MM.1S (cell line): ENCODE measurements at regions not wholly inside any gene's neighbourhood (a gene's known extent, or its start where the extent isn't known, plus 50 kb on each side); places are given as distances from the start of the nearest gene placed in this dataset.

ENCODE experiments used
- DNase-seq: peaks from one replicate; pipeline ENCODE4 v3.0.0-alpha.2; 2015
- H2AFZ ChIP-seq: fragments of 300-600 bp; sonication (generic); 2 replicates; pipeline ENCODE4 v1.6.0; 2016; ENCODE audit warnings: antibody characterized with exemption, low read length
- H3F3A ChIP-seq: fragments of 300-600 bp; sonication (generic); 2 replicates; pipeline ENCODE4 v1.6.1; 2016; ENCODE audit warnings: mild to moderate bottlenecking, antibody characterized with exemption, low read length, moderate library complexity, mixed read lengths; ENCODE audit not compliant: insufficient read depth
- H3K27ac ChIP-seq: fragments of 300-600 bp; sonication (generic); 2 replicates; pipeline ENCODE4 v1.5.1; 2016; ENCODE audit warnings: mild to moderate bottlenecking, low read length
- H3K27me3 ChIP-seq: fragments of 300-600 bp; sonication (generic); replicated peaks from 2 replicates; pipeline ENCODE4 v1.6.0; 2016; ENCODE audit warnings: low read length; ENCODE audit not compliant: insufficient read depth
- H3K36me3 ChIP-seq: fragments of 300-600 bp; sonication (generic); replicated peaks from 2 replicates; pipeline ENCODE4 v1.6.1; 2016; ENCODE audit warnings: mild to moderate bottlenecking, low read length, mixed read lengths; ENCODE audit not compliant: insufficient read depth
- H3K4me1 ChIP-seq: fragments of 300-600 bp; sonication (generic); 2 replicates; pipeline ENCODE4 v1.6.1; 2016; ENCODE audit warnings: low read length, mixed read lengths
- H3K4me2 ChIP-seq: fragments of 300-600 bp; sonication (generic); 2 replicates; pipeline ENCODE4 v1.6.0; 2016; ENCODE audit warnings: low read depth, low read length
- H3K4me3 ChIP-seq: fragments of 300-600 bp; sonication (generic); 2 replicates; pipeline ENCODE4 v1.5.1; 2016; ENCODE audit warnings: low read length, mixed read lengths
- H3K79me2 ChIP-seq: fragments of 300-600 bp; sonication (generic); 2 replicates; pipeline ENCODE4 v1.6.1; 2016; ENCODE audit warnings: mixed run types, low read length, mixed read lengths
- H3K9ac ChIP-seq: fragments of 300-600 bp; sonication (generic); 2 replicates; pipeline ENCODE4 v1.6.1; 2016; ENCODE audit warnings: low read length, mixed read lengths
- H3K9me2 ChIP-seq: fragments of 300-600 bp; sonication (generic); replicated peaks from 2 replicates; pipeline ENCODE4 v1.6.1; 2016; ENCODE audit warnings: mild to moderate bottlenecking, low read length, mixed read lengths; ENCODE audit not compliant: insufficient read depth
- H3K9me3 ChIP-seq: fragments of 300-600 bp; sonication (generic); replicated peaks from 2 replicates; pipeline ENCODE4 v1.6.1; 2016; ENCODE audit warnings: mild to moderate bottlenecking, low read length, mixed read lengths; ENCODE audit not compliant: insufficient read depth
- H4K20me1 ChIP-seq: fragments of 300-600 bp; sonication (generic); 2 replicates; pipeline ENCODE4 v1.6.1; 2016; ENCODE audit warnings: mild to moderate bottlenecking, low read length, moderate library complexity, mixed read lengths; ENCODE audit not compliant: insufficient read depth
- EZH2 ChIP-seq: fragments of 300-600 bp; sonication (generic); optimal IDR thresholded peaks from 2 replicates; pipeline ENCODE3; 2017; ENCODE audit warnings: low read depth, mild to moderate bottlenecking, antibody characterized with exemption, low read length, mixed read lengths
- EZH2phosphoT487 ChIP-seq: fragments of 300-600 bp; sonication (generic); IDR thresholded peaks from 2 replicates; pipeline ENCODE4 v1.6.1; 2018; ENCODE audit warnings: antibody characterized with exemption, low read length
- TF ChIP-seq, protein P1 (sequence below): fragments of 300-600 bp; sonication (generic); IDR thresholded peaks from 2 replicates; pipeline ENCODE4 v1.5.1; 2016; ENCODE audit warnings: antibody characterized with exemption, low read length, mixed read lengths

DNA sequence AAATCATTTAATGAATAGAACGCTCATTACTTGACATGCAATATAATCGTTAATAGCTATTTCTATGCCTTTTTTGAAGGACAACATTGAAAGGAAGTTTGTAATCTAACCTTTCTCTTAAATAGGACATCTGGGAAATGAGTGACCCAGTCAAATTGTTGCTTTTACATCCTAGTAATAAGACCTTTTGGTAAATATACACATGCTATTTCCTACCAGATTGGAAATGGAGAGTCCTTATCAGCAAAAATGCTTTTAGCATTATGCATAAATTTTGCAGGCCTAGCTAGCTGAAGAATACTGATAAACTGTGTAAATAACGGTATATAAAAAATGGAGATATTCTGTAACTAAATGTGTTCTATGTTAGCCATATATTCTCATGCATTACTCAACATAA is 567.3 kb upstream of the DSEL start:
- Histone ChIP-seq H3K27ac (no peak overlapping the region), H3K4me2 (no peak overlapping the region), H3K4me1 (peaks cover 3% of the 10 kb centered on the region; the same call in 1 of the 2 replicates), H3K4me3 (no peak overlapping the region), H3K9me2 (no peaks in the 10 kb centered on the region), H3K27me3 (no peaks in the 10 kb centered on the region), H3K79me2 (no peaks in the 10 kb centered on the region), H3K9ac (no peak overlapping the region), H2AFZ (no peak overlapping the region), H3F3A (no peaks in the 10 kb centered on the region), H4K20me1 (no peaks in the 10 kb centered on the region), H3K9me3 (no peaks in the 10 kb centered on the region), H3K36me3 (no peaks in the 10 kb centered on the region)
- no peak for DNase-seq
- TF ChIP-seq EZH2 (no peak), EZH2phosphoT487 (no peak)
- TF ChIP-seq, protein P1, sequence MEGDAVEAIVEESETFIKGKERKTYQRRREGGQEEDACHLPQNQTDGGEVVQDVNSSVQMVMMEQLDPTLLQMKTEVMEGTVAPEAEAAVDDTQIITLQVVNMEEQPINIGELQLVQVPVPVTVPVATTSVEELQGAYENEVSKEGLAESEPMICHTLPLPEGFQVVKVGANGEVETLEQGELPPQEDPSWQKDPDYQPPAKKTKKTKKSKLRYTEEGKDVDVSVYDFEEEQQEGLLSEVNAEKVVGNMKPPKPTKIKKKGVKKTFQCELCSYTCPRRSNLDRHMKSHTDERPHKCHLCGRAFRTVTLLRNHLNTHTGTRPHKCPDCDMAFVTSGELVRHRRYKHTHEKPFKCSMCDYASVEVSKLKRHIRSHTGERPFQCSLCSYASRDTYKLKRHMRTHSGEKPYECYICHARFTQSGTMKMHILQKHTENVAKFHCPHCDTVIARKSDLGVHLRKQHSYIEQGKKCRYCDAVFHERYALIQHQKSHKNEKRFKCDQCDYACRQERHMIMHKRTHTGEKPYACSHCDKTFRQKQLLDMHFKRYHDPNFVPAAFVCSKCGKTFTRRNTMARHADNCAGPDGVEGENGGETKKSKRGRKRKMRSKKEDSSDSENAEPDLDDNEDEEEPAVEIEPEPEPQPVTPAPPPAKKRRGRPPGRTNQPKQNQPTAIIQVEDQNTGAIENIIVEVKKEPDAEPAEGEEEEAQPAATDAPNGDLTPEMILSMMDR: no peak

DNA sequence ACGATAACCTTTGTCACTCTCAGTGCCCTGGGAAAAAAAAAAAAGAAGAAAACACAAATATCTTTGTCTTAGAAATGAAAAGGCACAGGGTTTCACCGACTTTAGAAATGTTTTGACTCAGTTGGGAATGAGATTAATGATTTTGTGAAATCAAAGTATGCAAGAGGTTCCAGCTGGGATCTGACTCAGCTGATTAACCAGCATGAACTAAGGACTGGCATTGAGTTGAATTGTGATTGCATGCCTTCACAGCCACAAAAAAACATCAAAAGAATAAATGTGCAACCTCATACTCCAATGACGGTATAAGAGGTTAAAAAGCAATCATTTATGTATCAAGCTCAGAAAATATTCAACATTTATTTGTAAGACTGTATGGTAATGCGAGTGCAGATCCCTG is 566.6 kb upstream of the DSEL start:
- H3K79me2 ChIP-seq: no peaks in the 10 kb centered on the region
- DNase-seq: no peak
- no peaks in the 10 kb centered on the region for H3F3A ChIP-seq
- H3K4me3 ChIP-seq: no peak overlapping the region
- H3K27ac ChIP-seq: no peak overlapping the region
- no peak for TF ChIP-seq EZH2
- no peak for TF ChIP-seq EZH2phosphoT487
- TF ChIP-seq, protein P1: no peak
- H3K27me3 ChIP-seq: no peaks in the 10 kb centered on the region
- H3K4me2 ChIP-seq: no peak overlapping the region
- H3K9me2 ChIP-seq: no peaks in the 10 kb centered on the region
- no peaks in the 10 kb centered on the region for H4K20me1 ChIP-seq
- no peak overlapping the region for H2AFZ ChIP-seq
- peaks cover 3% of the 10 kb centered on the region; the same call in 1 of the 2 replicates for H3K4me1 ChIP-seq
- H3K36me3 ChIP-seq: no peaks in the 10 kb centered on the region
- H3K9ac ChIP-seq: no peak overlapping the region
- H3K9me3 ChIP-seq: no peaks in the 10 kb centered on the region

DNA sequence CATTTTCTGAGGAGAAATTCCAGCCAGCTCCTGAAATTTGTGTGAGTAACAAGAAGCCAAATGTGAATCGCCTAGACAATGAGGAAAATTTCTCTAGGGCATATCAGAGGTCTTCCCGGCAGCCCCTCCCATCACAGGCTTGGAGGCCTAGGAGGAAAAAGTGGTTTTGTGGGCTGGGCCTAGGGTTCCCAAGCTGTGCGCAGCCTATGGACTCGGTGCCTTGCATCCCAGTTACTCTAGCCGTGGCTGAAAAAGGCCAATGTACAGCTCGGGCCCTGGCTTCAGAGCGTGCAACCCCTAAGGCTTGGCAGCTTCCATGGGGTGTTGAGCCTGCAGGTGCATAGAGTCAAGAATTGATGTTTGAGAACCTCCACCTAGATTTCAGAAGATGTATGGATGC is 556.2 kb upstream of the DSEL start:
- Histone ChIP-seq H3K27me3 (no peaks in the 10 kb centered on the region), H3K4me1 (no peaks in the 10 kb centered on the region), H3K27ac (no peak overlapping the region), H3K36me3 (no peaks in the 10 kb centered on the region), H3F3A (no peaks in the 10 kb centered on the region), H3K4me2 (no peak overlapping the region), H4K20me1 (no peaks in the 10 kb centered on the region), H3K4me3 (no peak overlapping the region), H3K9me2 (no peaks in the 10 kb centered on the region), H3K9ac (no peak overlapping the region), H2AFZ (no peak overlapping the region), H3K9me3 (no peaks in the 10 kb centered on the region), H3K79me2 (no peaks in the 10 kb centered on the region)
- TF ChIP-seq EZH2phosphoT487 (no peak), EZH2 (no peak)
- TF ChIP-seq, protein P1: no peak
- no peak for DNase-seq
